SK-N-SH treated with all-trans-retinoic acid at 6 μM for 48 hours (cell line): ENCODE measurements at regions not wholly inside any gene's neighbourhood (a gene's known extent, or its start where the extent isn't known, plus 50 kb on each side); places are given as distances from the start of the nearest gene placed in this dataset.

Experiments used
- ATAC-seq: fragments of 200-7000 bp; cut with Tn5 transposase; 3 replicates; pipeline ENCODE4 v1.9.1; 2020; ENCODE audit warnings: mild to moderate bottlenecking, moderate library complexity
- ARNTL ChIP-seq: fragments of 450-650 bp; formaldehyde crosslinking; IDR thresholded peaks from 2 replicates; pipeline ENCODE4 v1.5.0; 2020; ENCODE audit warnings: low read depth, mild to moderate bottlenecking, moderate library complexity, borderline replicate concordance
- BACH2 ChIP-seq: fragments of 250-450 bp; sonication (Bioruptor Pico); IDR thresholded peaks from 2 replicates; pipeline ENCODE4 v1.9.0; 2021; ENCODE audit warnings: mild to moderate bottlenecking, borderline replicate concordance
- CSDC2 ChIP-seq: fragments of 250-450 bp; sonication (Bioruptor Pico); IDR thresholded peaks from 2 replicates; pipeline ENCODE4 v1.5.0; 2020; ENCODE audit warnings: mild to moderate bottlenecking, moderate library complexity
- ESRRG ChIP-seq: fragments of 250-450 bp; sonication (Bioruptor Pico); IDR thresholded peaks from 2 replicates; pipeline ENCODE4 v1.6.1; 2021; ENCODE audit warnings: mild to moderate bottlenecking
- GLIS3 ChIP-seq: fragments of 250-450 bp; sonication (Bioruptor Pico); IDR thresholded peaks from 2 replicates; pipeline ENCODE4 v1.5.0; 2020; ENCODE audit warnings: mild to moderate bottlenecking, moderate library complexity
- ISL1 ChIP-seq: fragments of 250-450 bp; sonication (Bioruptor Pico); IDR thresholded peaks from 2 replicates; pipeline ENCODE4 v2.1.2; 2022; ENCODE audit warnings: mild to moderate bottlenecking, moderate library complexity
- OSR1 ChIP-seq: fragments of 250-450 bp; sonication (Bioruptor Pico); IDR thresholded peaks from 2 replicates; pipeline ENCODE4 v1.8.0; 2022; ENCODE audit warnings: moderate library complexity, mild to moderate bottlenecking, inconsistent platforms
- PPARA ChIP-seq: fragments of 250-450 bp; sonication (Bioruptor Pico); IDR thresholded peaks from 2 replicates; pipeline ENCODE4 v1.5.0; 2020; ENCODE audit warnings: mild to moderate bottlenecking, borderline replicate concordance
- RARB ChIP-seq: fragments of 250-450 bp; sonication (Bioruptor Pico); IDR thresholded peaks from 2 replicates; pipeline ENCODE4 v1.8.0; 2021; ENCODE audit warnings: mild to moderate bottlenecking, moderate library complexity
- SNAI2 ChIP-seq: fragments of 250-450 bp; sonication (Bioruptor Pico); IDR thresholded peaks from 2 replicates; pipeline ENCODE4 v1.5.0; 2020; ENCODE audit warnings: mild to moderate bottlenecking, moderate library complexity
- TCF4 ChIP-seq: fragments of 250-450 bp; sonication (Bioruptor Pico); IDR thresholded peaks from 2 replicates; pipeline ENCODE4 v1.8.0; 2021; ENCODE audit warnings: mild to moderate bottlenecking, moderate library complexity, borderline replicate concordance
- TOX ChIP-seq: fragments of 250-450 bp; sonication (Bioruptor Pico); IDR thresholded peaks from 2 replicates; pipeline ENCODE4 v1.8.0; 2021; ENCODE audit warnings: mild to moderate bottlenecking, moderate library complexity, borderline replicate concordance
- ZC3H10 ChIP-seq: fragments of 250-450 bp; sonication (Bioruptor Pico); IDR thresholded peaks from 2 replicates; pipeline ENCODE4 v1.5.1; 2021; ENCODE audit warnings: mild to moderate bottlenecking, moderate library complexity
- ZFP3 ChIP-seq: fragments of 250-450 bp; sonication (Bioruptor Pico); IDR thresholded peaks from 2 replicates; pipeline ENCODE4 v1.5.0; 2020; ENCODE audit warnings: mild to moderate bottlenecking, moderate library complexity
- ZFP30 ChIP-seq: fragments of 450-650 bp; formaldehyde crosslinking; IDR thresholded peaks from 2 replicates; pipeline ENCODE4 v1.5.0; 2022; ENCODE audit warnings: mild to moderate bottlenecking, moderate library complexity
- ZNF565 ChIP-seq: fragments of 450-650 bp; formaldehyde crosslinking; conservative IDR thresholded peaks from 2 replicates; pipeline ENCODE4 v1.5.0; 2020; ENCODE audit warnings: low read depth, mild to moderate bottlenecking, moderate library complexity
- ZNF8 ChIP-seq: fragments of 450-650 bp; formaldehyde crosslinking; IDR thresholded peaks from 2 replicates; pipeline ENCODE4 v1.5.0; 2020; ENCODE audit warnings: mild to moderate bottlenecking, moderate library complexity
- TF ChIP-seq, protein P1 (sequence below): fragments of 250-450 bp; sonication (Bioruptor Pico); IDR thresholded peaks from 2 replicates; pipeline ENCODE4 v1.8.0; 2020; ENCODE audit warnings: mild to moderate bottlenecking, moderate library complexity, borderline replicate concordance
- TF ChIP-seq, protein P2 (sequence below): fragments of 250-450 bp; sonication (Bioruptor Pico); IDR thresholded peaks from 2 replicates; pipeline ENCODE4 v1.5.1; 2020; ENCODE audit warnings: low read depth, mild to moderate bottlenecking, moderate library complexity
- TF ChIP-seq, protein P3 (sequence below): fragments of 250-450 bp; sonication (Bioruptor Pico); IDR thresholded peaks from 2 replicates; pipeline ENCODE4 v1.5.1; 2021; ENCODE audit warnings: mild to moderate bottlenecking, moderate library complexity
- TF ChIP-seq, protein P4 (sequence below): fragments of 250-450 bp; sonication (Bioruptor Pico); IDR thresholded peaks from 2 replicates; pipeline ENCODE4 v1.8.0; 2021; ENCODE audit warnings: low read depth, mild to moderate bottlenecking, moderate library complexity, borderline replicate concordance

DNA sequence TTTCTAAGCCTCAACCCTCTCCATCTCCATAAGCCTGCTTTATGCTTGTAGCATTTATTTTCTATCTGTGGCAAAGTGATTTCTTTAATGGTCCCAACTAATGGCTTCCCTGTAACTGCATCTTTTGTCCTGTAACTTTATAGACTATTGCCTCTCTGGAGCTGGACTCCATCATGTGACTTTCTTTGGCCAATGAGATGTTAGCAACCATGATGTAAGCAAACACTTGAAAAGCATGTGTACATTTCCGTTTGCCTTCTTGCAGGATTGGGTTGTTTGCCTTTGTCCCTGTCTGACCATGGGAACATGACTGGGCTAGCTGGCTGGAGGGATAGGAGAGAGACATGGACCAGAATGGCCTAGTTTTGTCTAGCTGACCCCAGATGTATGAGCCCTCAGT lies 106.0 kb upstream of the LRIG1 start:
- no peak for ATAC-seq
- TF ChIP-seq SNAI2 (CRISPR knock-in tag) (no peak), ARNTL (CRISPR knock-in tag) (no peak), OSR1 (no peak), GLIS3 (CRISPR knock-in tag) (no peak), TOX (CRISPR knock-in tag) (no peak), ZNF565 (CRISPR knock-in tag) (no peak), RARB (CRISPR knock-in tag) (no peak), PPARA (no peak), ESRRG (CRISPR knock-in tag) (no peak), TCF4 (CRISPR knock-in tag) (no peak), CSDC2 (CRISPR knock-in tag) (no peak), ZNF8 (CRISPR knock-in tag) (no peak), ISL1 (CRISPR knock-in tag) (no peak), ZFP3 (CRISPR knock-in tag) (no peak), ZFP30 (CRISPR knock-in tag) (no peak), ZC3H10 (CRISPR knock-in tag) (no peak)
- TF ChIP-seq, protein P1, sequence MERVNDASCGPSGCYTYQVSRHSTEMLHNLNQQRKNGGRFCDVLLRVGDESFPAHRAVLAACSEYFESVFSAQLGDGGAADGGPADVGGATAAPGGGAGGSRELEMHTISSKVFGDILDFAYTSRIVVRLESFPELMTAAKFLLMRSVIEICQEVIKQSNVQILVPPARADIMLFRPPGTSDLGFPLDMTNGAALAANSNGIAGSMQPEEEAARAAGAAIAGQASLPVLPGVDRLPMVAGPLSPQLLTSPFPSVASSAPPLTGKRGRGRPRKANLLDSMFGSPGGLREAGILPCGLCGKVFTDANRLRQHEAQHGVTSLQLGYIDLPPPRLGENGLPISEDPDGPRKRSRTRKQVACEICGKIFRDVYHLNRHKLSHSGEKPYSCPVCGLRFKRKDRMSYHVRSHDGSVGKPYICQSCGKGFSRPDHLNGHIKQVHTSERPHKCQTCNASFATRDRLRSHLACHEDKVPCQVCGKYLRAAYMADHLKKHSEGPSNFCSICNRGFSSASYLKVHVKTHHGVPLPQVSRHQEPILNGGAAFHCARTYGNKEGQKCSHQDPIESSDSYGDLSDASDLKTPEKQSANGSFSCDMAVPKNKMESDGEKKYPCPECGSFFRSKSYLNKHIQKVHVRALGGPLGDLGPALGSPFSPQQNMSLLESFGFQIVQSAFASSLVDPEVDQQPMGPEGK (CRISPR knock-in tag): no peak
- TF ChIP-seq, protein P2, sequence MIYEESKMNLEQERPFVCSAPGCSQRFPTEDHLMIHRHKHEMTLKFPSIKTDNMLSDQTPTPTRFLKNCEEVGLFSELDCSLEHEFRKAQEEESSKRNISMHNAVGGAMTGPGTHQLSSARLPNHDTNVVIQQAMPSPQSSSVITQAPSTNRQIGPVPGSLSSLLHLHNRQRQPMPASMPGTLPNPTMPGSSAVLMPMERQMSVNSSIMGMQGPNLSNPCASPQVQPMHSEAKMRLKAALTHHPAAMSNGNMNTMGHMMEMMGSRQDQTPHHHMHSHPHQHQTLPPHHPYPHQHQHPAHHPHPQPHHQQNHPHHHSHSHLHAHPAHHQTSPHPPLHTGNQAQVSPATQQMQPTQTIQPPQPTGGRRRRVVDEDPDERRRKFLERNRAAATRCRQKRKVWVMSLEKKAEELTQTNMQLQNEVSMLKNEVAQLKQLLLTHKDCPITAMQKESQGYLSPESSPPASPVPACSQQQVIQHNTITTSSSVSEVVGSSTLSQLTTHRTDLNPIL (CRISPR knock-in tag): no peak

DNA sequence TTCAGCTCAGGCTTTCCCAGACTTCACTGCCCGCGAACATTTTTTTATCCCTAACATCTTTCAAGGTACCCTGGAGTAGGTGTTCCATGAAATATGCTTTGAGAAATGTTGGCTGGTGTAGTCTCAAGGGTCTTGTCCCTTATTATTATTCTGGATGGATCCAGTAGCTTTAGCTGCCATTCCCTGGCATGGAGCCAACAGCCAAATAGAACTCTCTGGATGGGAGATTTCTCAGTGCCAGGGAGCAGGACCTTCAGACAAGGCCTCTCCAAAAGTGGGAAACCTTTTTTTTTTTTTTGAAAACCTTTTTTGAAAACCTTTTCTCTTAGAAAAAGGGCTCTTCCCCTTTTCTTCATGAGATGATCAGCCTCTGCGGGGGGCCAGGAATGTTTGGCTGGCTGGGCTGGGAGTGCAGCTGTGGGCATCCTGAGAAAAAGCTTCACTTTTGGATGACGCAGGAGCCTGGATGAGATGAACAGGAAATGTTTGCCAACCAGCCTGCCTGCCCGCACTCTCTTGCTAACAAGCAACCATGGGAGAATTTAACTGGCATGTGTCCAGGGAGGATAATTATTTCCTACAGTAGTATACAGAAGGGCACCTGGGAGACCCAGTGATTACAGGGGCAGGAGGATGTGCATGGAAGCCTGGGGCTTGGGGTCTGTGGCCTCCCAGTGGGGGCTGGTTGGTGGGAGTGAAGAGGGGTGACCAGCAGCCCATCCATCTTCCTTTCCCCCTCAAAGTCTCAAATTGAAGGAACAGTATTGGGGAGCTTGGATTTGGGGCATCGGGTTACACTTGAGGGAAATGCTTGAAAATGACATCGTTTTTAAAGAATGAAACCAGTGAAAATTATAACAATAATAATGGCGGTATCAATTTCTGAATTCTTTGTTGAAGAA lies 109.1 kb upstream of the LRIG1 start:
- ATAC-seq: no peak
- TF ChIP-seq TOX (CRISPR knock-in tag): no peak
- no peak for TF ChIP-seq BACH2 (CRISPR knock-in tag)
- no peak for TF ChIP-seq GLIS3 (CRISPR knock-in tag)
- TF ChIP-seq ZNF8 (CRISPR knock-in tag): no peak
- TF ChIP-seq, protein P3, sequence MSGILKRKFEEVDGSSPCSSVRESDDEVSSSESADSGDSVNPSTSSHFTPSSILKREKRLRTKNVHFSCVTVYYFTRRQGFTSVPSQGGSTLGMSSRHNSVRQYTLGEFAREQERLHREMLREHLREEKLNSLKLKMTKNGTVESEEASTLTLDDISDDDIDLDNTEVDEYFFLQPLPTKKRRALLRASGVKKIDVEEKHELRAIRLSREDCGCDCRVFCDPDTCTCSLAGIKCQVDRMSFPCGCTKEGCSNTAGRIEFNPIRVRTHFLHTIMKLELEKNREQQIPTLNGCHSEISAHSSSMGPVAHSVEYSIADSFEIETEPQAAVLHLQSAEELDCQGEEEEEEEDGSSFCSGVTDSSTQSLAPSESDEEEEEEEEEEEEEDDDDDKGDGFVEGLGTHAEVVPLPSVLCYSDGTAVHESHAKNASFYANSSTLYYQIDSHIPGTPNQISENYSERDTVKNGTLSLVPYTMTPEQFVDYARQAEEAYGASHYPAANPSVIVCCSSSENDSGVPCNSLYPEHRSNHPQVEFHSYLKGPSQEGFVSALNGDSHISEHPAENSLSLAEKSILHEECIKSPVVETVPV (CRISPR knock-in tag): no peak
- no peak for TF ChIP-seq ARNTL (CRISPR knock-in tag)
- TF ChIP-seq CSDC2 (CRISPR knock-in tag): no peak
- no peak for TF ChIP-seq ZNF565 (CRISPR knock-in tag)
- no peak for TF ChIP-seq OSR1
- TF ChIP-seq, protein P1 (CRISPR knock-in tag): no peak
- no peak for TF ChIP-seq ZC3H10 (CRISPR knock-in tag)

DNA sequence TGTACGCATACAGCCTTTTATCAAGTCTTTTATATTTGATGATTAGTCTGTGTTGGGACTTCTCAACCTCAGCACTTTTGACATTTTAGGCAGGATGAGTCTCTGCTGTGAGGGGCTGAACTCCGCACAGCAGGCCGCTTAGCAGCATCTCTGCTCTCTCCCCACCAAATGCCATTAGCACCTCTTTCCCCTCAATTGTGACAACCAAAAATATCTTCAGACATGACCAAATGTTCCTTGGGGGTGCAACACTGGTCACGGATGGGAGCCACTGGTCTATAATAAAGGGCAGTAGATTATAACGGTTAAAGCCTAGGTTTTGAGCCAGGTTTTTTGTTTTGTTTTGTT lies 109.7 kb upstream of the LRIG1 start:
- ATAC-seq: no peak
- TF ChIP-seq, protein P2 (CRISPR knock-in tag): no peak
- TF ChIP-seq, protein P4, sequence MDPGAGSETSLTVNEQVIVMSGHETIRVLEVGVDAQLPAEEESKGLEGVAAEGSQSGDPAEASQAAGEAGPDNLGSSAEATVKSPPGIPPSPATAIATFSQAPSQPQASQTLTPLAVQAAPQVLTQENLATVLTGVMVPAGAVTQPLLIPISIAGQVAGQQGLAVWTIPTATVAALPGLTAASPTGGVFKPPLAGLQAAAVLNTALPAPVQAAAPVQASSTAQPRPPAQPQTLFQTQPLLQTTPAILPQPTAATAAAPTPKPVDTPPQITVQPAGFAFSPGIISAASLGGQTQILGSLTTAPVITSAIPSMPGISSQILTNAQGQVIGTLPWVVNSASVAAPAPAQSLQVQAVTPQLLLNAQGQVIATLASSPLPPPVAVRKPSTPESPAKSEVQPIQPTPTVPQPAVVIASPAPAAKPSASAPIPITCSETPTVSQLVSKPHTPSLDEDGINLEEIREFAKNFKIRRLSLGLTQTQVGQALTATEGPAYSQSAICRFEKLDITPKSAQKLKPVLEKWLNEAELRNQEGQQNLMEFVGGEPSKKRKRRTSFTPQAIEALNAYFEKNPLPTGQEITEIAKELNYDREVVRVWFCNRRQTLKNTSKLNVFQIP: no peak
- TF ChIP-seq, protein P3 (CRISPR knock-in tag): no peak
- TF ChIP-seq BACH2 (CRISPR knock-in tag) (no peak), ZFP3 (CRISPR knock-in tag) (no peak), GLIS3 (CRISPR knock-in tag) (no peak), PPARA (no peak), ZNF8 (CRISPR knock-in tag) (no peak), TOX (CRISPR knock-in tag) (no peak), CSDC2 (CRISPR knock-in tag) (no peak), ARNTL (CRISPR knock-in tag) (no peak), OSR1 (no peak), ZNF565 (CRISPR knock-in tag) (no peak), SNAI2 (CRISPR knock-in tag) (no peak), ZC3H10 (CRISPR knock-in tag) (no peak)
- TF ChIP-seq, protein P1 (CRISPR knock-in tag): no peak
